HL-60 (cell line): ENCODE measurements at regions not wholly inside any gene's neighbourhood (a gene's known extent, or its start where the extent isn't known, plus 50 kb on each side); places are given as distances from the start of the nearest gene placed in this dataset.
A peak's percentile ranks its signal among the peaks of the same experiment; 100 is the strongest.

Experiments
- DNase-seq, 2 experiments: peaks; one replicate each; pipeline ENCODE4 v3.0.0-alpha.2; 2010 to 2020; ENCODE audit warnings: low read depth in 1 of 2, low spot score in 1 of 2
- H3K27ac ChIP-seq: fragments of 250-450 bp; sonication (Bioruptor Pico); replicated peaks from 2 replicates; pipeline ENCODE4 v1.5.1; 2020; ENCODE audit warnings: mild to moderate bottlenecking, moderate library complexity
- H3K27me3 ChIP-seq: fragments of 250-450 bp; sonication (Bioruptor Pico); 2 replicates; pipeline ENCODE4 v1.5.1; 2021; ENCODE audit warnings: mild to moderate bottlenecking, moderate library complexity; ENCODE audit not compliant: insufficient read depth, poor library complexity, severe bottlenecking
- H3K4me3 ChIP-seq: replicated peaks from 2 replicates; pipeline ENCODE4 v1.5.1; 2011; ENCODE audit warnings: mild to moderate bottlenecking, control low read depth, low read length; ENCODE audit not compliant: insufficient read depth
- CTCF ChIP-seq: IDR thresholded peaks from one replicate; pipeline ENCODE4 v1.5.1; 2011; ENCODE audit warnings: low read length, control low read depth, inconsistent platforms; ENCODE audit not compliant: insufficient read depth
- GABPA ChIP-seq: IDR thresholded peaks from 2 replicates; pipeline ENCODE4 v1.6.1; 2012; ENCODE audit warnings: low read depth
- POLR2AphosphoS5 ChIP-seq: IDR thresholded peaks from 2 replicates; pipeline ENCODE4 v1.6.1; 2012; ENCODE audit warnings: low read depth
- REST ChIP-seq: IDR thresholded peaks from 2 replicates; pipeline ENCODE4 v1.6.1; 2012; ENCODE audit warnings: low read depth; ENCODE audit not compliant: insufficient replicate concordance
- SPI1 ChIP-seq: IDR thresholded peaks from 2 replicates; pipeline ENCODE4 v1.6.1; 2012; ENCODE audit warnings: low read depth, mild to moderate bottlenecking, borderline replicate concordance

- Histone ChIP-seq H3K27ac (peak overlapping the region; percentile 52), H3K4me3 (no peak overlapping the region), H3K27me3 (no peaks in the 10 kb centered on the region)
- no peak for DNase-seq
- TF ChIP-seq REST (no peak), SPI1 (no peak), GABPA (no peak), POLR2AphosphoS5 (no peak), CTCF (no peak)
Observed at GRCh38 chr1:229042482-229042881, 228.4 kb upstream of the RAB4A start.

- DNase-seq, result peak in 1 of 2 experiments; percentile 54
- H3K27me3 ChIP-seq, result no peaks in the 10 kb centered on the region
Observed at GRCh38 chr1:229043115-229043514, 227.8 kb upstream of the RAB4A start.

GRCh38 chr1:229046251-229046853, 224.6 kb upstream of the RAB4A start:
- Histone ChIP-seq H3K27me3 (no peaks in the 10 kb centered on the region), H3K27ac (no peak overlapping the region), H3K4me3 (no peak overlapping the region)
- DNase-seq, result no peak
- TF ChIP-seq POLR2AphosphoS5 (no peak), GABPA (no peak), CTCF (no peak), REST (no peak), SPI1 (no peak)

More at GRCh38 chr1:229043115-229043514, 227.8 kb upstream of the RAB4A start:
- TF ChIP-seq SPI1 (peak; percentile 46; the same call in 1 of the 2 replicates), REST (no peak)
- peak overlapping the region; percentile 52 for H3K27ac ChIP-seq
- no peak overlapping the region for H3K4me3 ChIP-seq
